HG02943 (cell line): ENCODE measurements at regions not wholly inside any gene's neighbourhood (a gene's known extent, or its start where the extent isn't known, plus 50 kb on each side); places are given as distances from the start of the nearest gene placed in this dataset.
"Not testable (repeated sequence)": the region's sequence is repeated elsewhere in the genome, so short reads cannot be mapped to it uniquely, and the experiment has no call there.

ENCODE experiments used
- ATAC-seq: cut with Tn5 transposase; IDR thresholded peaks from one replicate; pipeline ENCODE4 v1.9.1; 2021; ENCODE audit warnings: mild to moderate bottlenecking, low read depth, moderate library complexity; ENCODE audit not compliant: unreplicated experiment

- ATAC-seq: no peak
Observed at GRCh38 chr1:208681878-208682663, 437.9 kb upstream of the PLXNA2 start.

GRCh38 chr1:208682664-208683013, 438.5 kb upstream of the PLXNA2 start:
- no peak for ATAC-seq

DNA sequence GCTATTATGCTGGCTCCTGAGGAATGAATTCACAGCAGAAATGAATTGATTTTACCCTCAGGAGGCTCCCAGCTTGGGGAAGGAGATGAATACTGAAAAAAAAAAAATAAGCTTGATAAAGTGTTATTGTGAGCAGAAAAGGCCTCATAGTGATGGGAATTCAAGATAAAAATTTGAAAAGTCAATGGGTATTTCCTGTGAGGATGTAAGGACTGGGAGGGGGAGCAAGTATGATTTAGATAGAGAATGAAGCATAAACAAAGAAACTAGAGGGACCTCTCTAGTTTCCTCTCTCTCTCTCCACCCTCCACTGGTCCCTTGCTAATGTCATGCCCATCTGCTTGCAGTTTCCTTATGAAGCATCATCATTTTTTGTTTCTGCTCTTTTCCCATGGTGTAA, 439.0 kb upstream of the PLXNA2 start:
- no peak for ATAC-seq

DNA sequence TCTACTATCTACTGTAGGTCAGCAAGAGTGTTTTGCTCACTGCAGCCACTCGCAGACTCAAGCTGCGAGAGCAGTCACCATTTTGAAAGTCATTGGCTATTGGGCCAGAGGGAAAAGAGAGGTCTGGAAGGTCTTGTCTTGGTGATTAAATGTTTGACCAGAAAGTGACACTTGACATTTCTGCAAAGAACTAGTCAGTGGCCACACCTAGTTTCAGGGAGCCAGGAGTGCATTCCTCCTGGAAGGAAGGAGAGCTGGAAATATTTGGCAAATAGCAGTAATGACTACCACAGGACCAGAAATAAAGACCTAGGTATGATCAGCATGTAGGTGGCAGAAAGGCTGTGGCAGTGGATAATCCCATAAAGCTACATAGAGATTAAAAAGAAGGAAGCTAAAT, 440.0 kb upstream of the PLXNA2 start:
- ATAC-seq: no peak

DNA sequence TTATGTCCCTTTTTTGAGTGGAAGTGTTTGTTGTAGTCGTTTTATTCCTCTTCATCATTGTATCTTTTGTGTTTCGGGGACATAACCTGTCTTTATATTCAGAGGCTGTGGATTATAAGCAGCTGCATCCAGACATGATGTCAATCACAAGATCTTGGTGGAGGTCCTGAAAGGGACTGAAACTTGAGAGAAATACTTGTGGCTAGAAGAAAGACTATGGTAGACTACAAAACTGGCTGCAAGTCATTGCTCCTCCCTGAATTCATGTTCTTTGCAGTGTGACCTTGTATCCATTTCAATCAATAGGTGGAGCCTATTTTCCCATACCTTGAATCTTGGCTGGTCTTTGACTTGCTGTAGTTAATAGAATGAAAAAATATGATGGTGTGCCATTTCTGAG, 442.4 kb upstream of the PLXNA2 start:
- ATAC-seq: no peak

- ATAC-seq: no peak
Observed at GRCh38 chr1:208688656-208689315, 444.6 kb upstream of the PLXNA2 start.

- ATAC-seq: no peak
Observed at GRCh38 chr1:208691012-208691411, 446.8 kb upstream of the PLXNA2 start.

GRCh38 chr1:208709981-208710380, 465.8 kb upstream of the PLXNA2 start:
- ATAC-seq: no peak

DNA sequence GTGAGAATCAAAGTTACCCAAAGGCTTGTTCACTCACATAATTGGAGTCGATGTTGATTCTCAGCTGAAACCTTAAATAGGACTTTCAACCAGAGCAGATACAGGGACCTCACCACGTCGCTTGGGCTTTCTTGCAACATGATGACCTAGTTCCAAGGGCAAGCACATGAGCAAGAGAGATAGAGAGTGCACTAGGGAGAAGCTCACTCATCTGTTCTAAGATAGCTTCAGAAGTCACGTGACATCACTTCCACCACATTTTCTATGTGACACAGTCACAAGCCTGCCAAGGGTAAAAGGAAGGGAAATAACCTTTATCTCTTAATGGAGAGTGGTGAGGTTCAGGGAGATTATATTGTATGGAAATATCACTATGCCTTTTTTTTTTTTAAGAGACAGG, 470.1 kb upstream of the PLXNA2 start:
- no peak for ATAC-seq

DNA sequence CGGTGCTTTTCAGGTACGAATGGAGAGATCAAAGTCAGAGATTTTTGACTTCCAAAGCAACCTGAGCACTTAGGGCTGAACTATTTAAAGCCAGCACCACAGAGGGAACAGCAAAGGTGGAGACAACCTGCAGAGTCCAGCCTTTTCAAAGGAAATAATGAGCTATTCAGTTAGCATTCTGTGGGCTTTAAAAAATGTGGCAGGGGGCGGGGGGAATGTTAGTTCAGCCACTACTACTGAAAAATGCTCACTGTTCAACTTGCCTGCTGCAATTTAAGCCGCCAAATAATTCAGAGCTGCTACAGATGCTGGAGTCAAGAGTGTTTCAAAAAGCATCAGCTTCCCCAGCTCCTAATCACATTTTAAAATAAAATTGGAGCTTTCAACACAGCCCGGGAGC, 473.3 kb upstream of the PLXNA2 start:
- ATAC-seq: no peak

DNA sequence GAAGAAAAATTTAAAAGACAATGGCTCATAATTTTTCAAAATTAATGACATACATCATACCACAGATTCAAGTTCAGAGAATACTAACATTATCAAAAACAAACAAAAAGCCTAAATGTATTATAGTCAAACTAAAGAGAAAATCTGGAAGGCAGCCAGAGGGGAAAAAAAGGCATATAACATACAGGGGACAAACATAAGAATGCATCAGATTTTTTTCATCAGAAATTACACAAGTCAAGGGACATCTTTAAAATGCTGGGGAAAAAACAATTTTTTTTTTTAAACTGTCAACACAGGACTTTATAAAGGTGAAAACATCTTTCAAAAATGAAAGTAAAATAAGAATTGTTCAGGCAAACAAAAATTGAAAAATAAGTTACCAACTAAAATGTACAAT, 478.4 kb upstream of the PLXNA2 start:
- no peak for ATAC-seq

GRCh38 chr1:208724079-208724478, 479.9 kb upstream of the PLXNA2 start:
- no peak for ATAC-seq

- ATAC-seq: no peak
Observed at GRCh38 chr1:208728815-208729214, 484.6 kb upstream of the PLXNA2 start.

- ATAC-seq: peak; percentile 97
Observed at GRCh38 chr1:208731981-208732821, 488.0 kb upstream of the PLXNA2 start.

- ATAC-seq: no peak
Observed at GRCh38 chr1:208737161-208737560, 493.0 kb upstream of the PLXNA2 start.

DNA sequence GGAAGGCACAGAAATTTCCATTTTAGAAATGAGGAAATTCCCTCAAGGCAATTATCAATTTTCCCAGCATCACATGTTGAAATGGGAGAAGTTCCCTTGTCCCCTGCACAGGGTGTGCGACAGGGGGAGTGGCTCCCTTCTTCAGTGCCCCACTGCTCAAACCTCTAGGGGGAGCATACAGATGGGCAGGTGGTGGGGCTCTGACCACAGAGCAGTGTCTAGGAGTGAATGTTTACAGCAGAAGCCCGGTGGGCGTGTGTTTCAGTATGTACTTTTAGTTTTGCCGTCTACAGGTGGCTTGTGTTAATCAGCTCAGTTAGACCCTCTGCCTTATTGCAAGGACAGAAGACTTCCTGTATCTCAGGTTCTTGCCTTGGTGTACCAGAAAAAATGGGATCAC, 493.7 kb upstream of the PLXNA2 start:
- peak; percentile 67 for ATAC-seq

DNA sequence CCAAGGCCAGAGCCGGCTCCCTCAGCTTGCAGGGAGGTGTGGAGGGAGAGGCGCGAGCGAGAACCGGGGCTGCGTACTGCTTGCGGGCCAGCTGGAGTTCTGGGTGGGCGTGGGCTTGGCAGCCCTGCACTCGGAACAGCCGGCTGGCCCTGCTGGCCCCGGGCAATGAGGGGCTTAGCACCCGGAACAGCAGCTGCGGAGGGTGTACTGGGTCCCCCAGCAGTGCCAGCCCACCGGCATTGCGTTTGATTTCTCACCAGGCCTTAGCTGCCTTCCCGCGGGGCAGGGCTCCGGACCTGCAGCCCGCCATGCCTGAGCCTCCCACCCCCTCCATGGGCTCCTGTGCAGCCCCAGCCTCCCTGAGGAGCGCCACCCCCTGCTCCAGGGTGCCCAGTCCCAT, 495.5 kb upstream of the PLXNA2 start:
- not testable (repeated sequence) for ATAC-seq

DNA sequence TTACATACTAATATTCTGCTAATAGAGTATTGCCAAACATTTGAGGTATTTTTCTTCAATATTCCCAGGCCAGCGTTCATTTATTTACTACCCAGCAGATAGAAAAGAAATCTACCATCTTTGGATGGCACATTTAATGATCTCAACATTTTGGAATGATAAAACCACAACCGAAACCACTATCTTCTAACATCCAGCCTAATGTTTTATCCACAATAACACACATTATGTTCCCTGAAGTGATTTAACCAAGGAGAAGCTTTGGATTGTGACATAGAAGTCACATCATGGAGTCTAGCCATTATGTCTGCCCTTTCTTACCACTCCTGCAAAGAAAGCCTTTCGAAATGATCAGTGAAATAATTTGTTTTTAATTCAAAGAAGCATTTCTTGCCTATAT, 497.1 kb upstream of the PLXNA2 start:
- ATAC-seq: no peak

DNA sequence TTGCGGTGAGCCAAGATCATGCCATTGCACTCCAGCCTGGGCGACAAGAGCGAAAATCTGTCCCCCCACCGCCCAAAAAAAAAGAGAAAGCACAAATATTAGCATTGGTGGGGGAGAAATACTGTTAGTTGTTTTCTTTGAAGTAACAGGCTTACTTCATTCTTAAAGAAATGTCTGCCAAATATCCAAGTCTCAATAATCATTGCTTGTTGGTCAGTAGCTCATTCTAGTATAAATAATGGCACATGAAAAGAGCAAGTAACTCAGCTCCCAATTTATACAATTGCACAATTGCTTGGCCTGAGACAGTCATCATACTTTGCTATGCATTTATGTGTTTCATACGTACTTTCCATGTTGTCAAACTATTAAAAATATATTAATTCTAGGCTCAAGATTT, 499.2 kb upstream of the PLXNA2 start:
- no peak for ATAC-seq

- no peak for ATAC-seq
Observed at GRCh38 chr1:208747979-208748378, 503.8 kb upstream of the PLXNA2 start.

DNA sequence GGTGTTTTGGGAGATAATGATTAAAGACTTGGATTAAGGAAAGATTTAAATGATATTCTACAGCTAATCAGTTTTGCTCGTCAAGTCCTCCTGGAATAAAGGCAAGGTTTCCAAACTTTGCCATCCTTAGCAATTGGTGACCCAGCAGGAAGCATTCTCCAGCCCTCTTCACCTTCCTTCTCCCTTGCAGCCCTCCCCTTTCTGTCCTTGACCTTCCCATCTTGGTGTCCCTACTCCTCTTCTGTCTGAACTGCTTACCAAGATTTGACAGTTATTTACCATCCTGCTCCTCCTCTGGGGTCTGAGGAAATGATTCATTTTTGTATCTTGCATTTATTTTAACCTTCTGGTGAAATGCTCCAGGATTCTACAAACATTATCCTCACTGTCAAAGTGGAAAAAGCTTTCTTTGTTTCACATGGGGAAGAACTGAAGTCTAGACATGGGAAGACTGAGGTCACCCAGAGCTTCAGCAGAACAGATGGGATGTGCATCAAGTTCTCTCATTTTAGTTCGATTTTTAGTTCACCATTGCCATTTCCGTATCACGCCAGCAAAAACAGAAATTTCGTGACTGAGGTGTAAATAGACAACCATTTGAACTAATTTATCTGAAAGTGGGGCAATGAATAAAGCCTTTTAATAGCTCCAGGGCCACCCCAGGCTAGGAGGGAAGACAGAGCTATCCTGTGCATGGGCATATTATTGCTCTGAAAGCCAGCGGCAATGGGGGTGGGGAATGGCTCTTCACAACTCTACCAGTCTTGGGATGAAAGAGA, 504.4 kb upstream of the PLXNA2 start:
- no peak for ATAC-seq
